Hippocampal formation (tissue), 2 donors: ENCODE measurements at regions not wholly inside any gene's neighbourhood (a gene's known extent, or its start where the extent isn't known, plus 50 kb on each side); places are given as distances from the start of the nearest gene placed in this dataset.

Experiments used
- DNase-seq, 2 donors: peaks; one replicate each; lab custom pipeline; 2025; lab: John Stamatoyannopoulos, UW

- DNase-seq, result no peak
Observed at GRCh38 chr15:95498961-95499360, 831.5 kb upstream of the NR2F2 start.

- DNase-seq, result no peak
Observed at GRCh38 chr15:95499397-95499796, 831.1 kb upstream of the NR2F2 start.

- no peak for DNase-seq
Observed at GRCh38 chr15:95501865-95502264, 828.6 kb upstream of the NR2F2 start.

GRCh38 chr15:95503107-95503506 lies 827.4 kb upstream of the NR2F2 start:
- DNase-seq, result no peak

- no peak for DNase-seq
Observed at GRCh38 chr15:95503640-95504225, 826.8 kb upstream of the NR2F2 start.

GRCh38 chr15:95511671-95512070 lies 818.8 kb upstream of the NR2F2 start:
- no peak for DNase-seq

- no peak for DNase-seq
Observed at GRCh38 chr15:95512906-95513305, 817.6 kb upstream of the NR2F2 start.

GRCh38 chr15:95519887-95520286 lies 810.6 kb upstream of the NR2F2 start:
- DNase-seq, result no peak

GRCh38 chr15:95520511-95520910 lies 810.0 kb upstream of the NR2F2 start:
- no peak for DNase-seq

GRCh38 chr15:95520922-95521321 lies 809.6 kb upstream of the NR2F2 start:
- DNase-seq, result no peak

- no peak for DNase-seq
Observed at GRCh38 chr15:95522533-95522932, 808.0 kb upstream of the NR2F2 start.

- DNase-seq, result no peak
Observed at GRCh38 chr15:95528920-95529319, 801.6 kb upstream of the NR2F2 start.

- DNase-seq, result no peak
Observed at GRCh38 chr15:95536638-95537037, 793.9 kb upstream of the NR2F2 start.

- no peak for DNase-seq
Observed at GRCh38 chr15:95538693-95539092, 791.8 kb upstream of the NR2F2 start.

GRCh38 chr15:95541301-95541700 lies 789.2 kb upstream of the NR2F2 start:
- DNase-seq, result no peak

GRCh38 chr15:95549168-95549738 lies 781.2 kb upstream of the NR2F2 start:
- no peak for DNase-seq

- no peak for DNase-seq
Observed at GRCh38 chr15:95550702-95551101, 779.8 kb upstream of the NR2F2 start.

- no peak for DNase-seq
Observed at GRCh38 chr15:95556225-95556624, 774.3 kb upstream of the NR2F2 start.

GRCh38 chr15:95556866-95557225 lies 773.7 kb upstream of the NR2F2 start:
- no peak for DNase-seq

GRCh38 chr15:95557226-95558046 lies 773.1 kb upstream of the NR2F2 start:
- DNase-seq, result no peak

GRCh38 chr15:95558131-95558530 lies 772.4 kb upstream of the NR2F2 start:
- no peak for DNase-seq

- DNase-seq, result no peak
Observed at GRCh38 chr15:95558916-95559315, 771.6 kb upstream of the NR2F2 start.

GRCh38 chr15:95559875-95560394 lies 770.6 kb upstream of the NR2F2 start:
- no peak for DNase-seq
